ENCODE measurements at regions not wholly inside any gene's neighbourhood (a gene's known extent, or its start where the extent isn't known, plus 50 kb on each side); places are given as distances from the start of the nearest gene placed in this dataset.
"Not testable (repeated sequence)": the region's sequence is repeated elsewhere in the genome, so short reads cannot be mapped to it uniquely, and the experiment has no call there.

DNA sequence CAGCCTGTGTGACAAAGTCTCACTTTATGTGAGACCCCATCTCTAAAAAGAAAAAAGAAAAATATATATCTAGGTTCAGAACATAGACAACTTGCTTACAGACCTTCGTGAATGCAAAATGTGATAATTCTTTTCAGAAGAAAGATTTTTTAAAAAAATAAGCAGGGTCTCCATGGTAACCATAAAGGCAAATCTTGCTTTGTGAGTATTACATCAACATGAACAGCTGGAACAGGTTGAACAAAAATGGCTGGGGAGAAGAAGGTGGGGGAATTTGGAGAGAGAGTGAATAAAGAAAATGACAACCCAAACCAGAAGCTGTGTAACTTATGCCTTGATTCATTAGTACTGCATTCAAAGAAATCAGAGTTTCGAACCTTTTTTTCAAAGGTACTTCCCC lies 125.2 kb upstream of the RAP2B start:
- no peak for DNase-seq

GRCh38 chr3:153038367-153038766 lies 123.7 kb upstream of the RAP2B start:
- DNase-seq = no peak

DNA sequence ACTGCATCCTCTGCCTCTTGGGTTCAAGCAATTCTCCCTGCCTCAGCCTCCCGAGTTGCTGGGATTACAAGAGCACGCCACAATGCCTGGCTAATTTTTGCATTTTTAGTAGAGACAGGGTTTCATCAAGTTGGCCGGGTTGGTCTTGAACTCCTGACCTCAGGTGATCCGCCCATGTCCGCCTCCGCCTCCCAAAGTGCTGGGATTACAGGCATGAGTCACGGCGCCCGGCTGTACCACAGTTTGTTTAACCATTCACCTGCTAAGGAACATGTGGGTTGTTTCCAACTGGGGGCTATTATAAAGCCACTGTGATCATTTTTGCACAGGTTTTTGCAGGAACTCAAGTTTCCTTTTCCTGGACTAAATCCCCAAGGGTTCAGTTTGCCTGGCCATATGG lies 123.2 kb upstream of the RAP2B start:
- no peak for DNase-seq

- no peak for DNase-seq
These were observed 120.8 kb upstream of the RAP2B start for GRCh38 chr3:153041181-153041580.

DNA sequence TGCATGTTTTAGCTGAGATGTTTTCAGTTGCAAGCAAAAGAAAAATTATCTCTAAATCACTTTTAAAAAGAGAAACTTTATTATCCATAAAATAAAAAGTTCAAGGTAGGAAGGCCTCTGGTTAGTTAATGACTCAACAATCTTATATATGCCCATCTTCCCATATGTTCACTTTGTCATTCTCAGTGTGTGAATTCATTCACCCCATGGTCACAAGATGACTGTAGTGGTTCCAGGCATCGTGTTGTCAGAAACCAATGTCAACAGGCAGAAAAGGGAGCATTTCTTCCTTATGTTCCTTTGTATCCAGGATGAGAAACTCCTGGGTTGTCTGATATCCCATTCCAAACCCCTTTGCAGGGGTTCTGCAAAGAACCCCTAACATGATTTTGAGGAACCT lies 119.9 kb upstream of the RAP2B start:
- DNase-seq = no peak

DNA sequence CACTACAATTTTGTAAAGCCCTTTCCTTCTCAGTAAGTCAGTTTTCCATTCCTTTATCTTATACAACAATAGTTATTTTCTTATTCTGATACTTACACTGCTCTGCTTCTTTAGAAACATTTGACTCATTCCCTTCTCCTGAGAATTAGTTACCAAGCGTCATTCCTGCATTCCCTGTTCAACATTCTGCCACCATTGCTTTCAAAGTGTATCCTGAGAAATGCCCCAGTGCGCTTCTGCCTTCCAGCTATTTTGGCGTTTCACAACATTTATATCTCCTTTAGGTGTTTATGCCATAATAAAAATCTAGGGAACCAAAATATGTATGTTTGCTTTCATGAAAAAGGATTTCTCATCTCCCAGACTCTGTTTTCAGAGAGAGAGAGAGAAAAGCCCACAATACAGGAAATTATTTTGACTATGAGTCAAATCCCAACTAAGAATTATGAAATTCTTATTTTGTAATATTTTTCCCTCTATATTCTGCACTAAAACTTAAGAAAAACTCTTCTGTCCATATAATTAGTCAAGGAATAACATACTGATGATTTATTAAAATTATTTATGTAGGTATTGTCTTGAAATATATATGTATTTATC lies 118.2 kb upstream of the RAP2B start:
- no peak for DNase-seq

GRCh38 chr3:153045150-153045549 lies 116.9 kb upstream of the RAP2B start:
- DNase-seq = no peak

DNA sequence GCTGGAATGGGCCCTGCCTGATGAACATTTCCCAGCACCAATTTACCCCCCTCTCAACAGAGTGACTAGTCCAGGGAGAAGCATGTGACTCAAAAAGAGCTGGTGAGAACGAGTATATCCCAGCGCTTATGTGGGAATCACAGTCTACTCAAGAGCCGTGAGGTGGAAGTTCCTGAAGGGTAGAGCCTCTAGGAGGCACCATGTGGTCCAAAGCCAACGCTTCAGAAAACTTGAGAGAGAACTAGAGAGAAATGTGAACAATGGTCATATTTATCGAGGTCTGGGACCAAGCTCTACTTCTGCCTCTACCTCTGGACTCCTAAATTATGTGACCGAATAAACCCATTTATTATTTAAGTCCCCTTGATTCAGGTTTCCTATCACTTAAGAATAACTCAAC lies 111.0 kb upstream of the RAP2B start:
- no peak for DNase-seq

DNA sequence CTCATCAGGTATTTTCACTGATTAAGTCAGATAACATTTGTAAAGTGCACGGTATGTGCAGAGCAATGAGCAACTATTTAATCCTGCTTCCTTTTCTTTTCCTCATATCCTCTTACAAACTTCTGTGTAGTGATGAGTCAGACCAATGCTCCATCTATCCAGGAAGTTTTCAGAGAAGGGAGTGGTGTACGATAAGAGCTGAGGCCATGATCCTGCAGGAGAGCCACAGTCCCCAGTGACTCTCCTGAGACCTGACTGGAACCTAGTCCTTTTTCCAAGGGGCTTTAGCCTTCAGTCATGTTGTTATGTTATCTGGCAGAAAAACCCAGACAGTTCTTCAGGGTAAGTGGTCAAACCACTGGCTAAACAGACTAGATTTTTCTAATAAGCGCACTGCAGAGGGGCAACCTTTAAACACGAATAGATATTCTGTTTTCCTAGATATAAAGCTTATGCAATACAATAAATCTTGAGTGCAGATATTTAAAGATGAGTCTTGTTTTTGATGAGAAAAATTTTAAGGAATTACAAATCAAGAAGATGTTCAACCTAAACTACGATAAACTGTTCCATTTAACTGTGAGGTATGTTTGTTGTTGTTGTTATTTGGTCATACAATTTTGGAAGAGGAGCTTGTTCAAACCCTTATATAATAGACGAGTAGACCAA lies 110.5 kb upstream of the RAP2B start:
- no peak for DNase-seq

DNA sequence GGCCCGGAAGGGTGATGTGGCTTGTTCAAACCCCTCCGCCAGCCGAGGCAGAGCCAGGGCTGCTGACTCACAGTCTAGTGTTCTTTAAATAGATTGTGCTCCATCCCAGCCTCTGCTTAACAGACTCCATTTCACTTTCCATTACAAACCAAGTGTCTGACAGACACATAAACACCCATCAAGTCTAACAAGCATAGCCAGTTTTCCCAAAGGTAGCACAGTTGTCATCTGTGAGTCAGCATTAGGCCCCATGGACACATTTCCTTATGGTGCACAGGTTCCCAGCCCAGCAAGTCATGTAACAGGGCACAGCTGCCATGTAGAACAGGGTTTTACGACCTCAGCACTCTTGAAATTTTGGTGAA lies 109.9 kb upstream of the RAP2B start:
- no peak for DNase-seq

GRCh38 chr3:153055217-153055616 lies 106.8 kb upstream of the RAP2B start:
- no peak for DNase-seq

DNA sequence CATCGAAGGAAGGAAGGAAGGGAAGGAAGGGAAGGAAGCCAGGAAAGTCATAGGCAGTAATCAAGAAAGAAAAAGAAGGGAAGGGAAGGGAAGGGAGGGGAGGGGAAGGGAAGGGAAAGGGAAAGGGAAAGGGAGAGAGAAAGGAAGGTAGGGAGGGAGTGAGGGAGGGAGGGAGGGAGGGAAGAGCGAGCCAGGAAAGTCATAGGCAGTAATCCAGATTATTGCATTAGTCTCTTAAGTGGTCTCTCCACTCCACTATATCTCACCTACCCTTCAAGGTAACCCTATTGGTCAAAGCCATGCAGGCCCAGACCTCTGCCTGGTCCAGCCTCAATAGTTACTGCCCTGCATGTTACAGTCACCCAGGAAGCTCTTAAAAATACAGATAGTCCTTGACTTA lies 106.2 kb upstream of the RAP2B start:
- DNase-seq = no peak

- DNase-seq = not testable (repeated sequence)
These were observed 103.9 kb upstream of the RAP2B start for GRCh38 chr3:153058031-153058688.

- no peak for DNase-seq
These were observed 101.7 kb upstream of the RAP2B start for GRCh38 chr3:153060346-153060745.

DNA sequence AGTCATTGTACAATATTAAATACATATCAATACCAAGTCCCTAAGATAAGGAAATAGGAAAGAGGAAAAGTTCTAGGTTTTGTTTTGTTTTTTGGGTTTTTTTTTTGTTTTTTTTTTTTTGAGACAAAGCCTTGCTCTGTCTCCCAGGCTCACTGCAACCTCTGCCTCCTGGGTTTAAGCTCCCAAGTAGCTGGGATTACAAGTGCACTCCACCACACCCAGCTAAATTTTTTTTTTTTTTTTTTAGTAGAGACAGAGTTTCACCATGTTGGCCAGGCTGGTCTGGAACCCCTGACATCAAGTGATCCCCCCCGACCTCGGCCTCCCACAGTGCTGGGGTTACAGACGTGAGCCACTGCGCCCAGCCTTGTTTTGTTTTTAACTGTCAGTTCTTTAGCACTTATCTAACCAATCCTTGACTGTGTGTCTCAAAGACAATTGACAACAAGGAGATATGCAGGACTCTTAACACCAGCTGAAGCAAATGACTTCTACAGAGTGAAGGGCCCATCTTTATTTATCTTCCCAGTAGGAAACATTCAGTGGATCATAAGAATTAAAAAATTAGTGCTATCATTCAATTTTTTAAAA lies 100.0 kb upstream of the RAP2B start:
- no peak for DNase-seq

GRCh38 chr3:153063337-153063736 lies 98.7 kb upstream of the RAP2B start:
- no peak for DNase-seq

GRCh38 chr3:153066983-153067382 lies 95.0 kb upstream of the RAP2B start:
- no peak for DNase-seq

GRCh38 chr3:153069598-153070510 lies 92.2 kb upstream of the RAP2B start:
- no peak for DNase-seq

DNA sequence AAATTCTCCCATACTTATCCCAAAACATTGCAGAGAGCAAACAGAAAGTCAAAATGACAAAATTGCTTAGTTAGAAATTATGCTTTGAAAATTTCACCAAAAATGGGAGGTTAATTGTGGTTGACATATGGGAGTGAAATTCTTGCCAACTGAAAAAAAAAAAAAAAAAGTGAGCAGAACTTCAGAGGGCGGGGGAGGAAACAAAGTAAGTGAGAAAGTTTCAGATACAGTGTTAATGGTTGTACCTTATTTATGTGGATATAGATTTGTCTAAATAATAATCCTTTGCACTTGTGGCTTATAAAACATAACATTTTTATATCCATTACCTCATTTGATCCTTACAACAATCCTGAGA lies 91.5 kb upstream of the RAP2B start:
- DNase-seq = no peak

GRCh38 chr3:153072382-153072781 lies 89.6 kb upstream of the RAP2B start:
- DNase-seq = no peak

DNA sequence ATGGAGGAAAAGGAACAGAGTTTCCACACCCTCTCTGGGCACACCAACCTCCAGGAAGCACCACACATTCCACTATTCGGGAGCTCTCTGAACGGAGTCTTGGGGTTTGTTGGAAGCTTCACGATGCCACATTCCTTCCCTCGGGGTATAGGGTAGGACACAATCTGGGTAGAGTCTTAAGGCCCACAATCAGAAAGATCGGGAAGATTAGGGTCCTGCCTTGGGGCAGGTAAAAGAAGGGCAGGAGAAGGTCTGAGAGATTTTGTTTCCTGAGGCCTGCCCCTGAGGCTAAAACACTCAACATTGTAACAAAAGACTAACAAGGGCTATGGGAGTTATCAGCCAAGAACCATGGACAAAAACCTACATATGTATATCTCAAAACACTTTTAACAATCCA lies 89.2 kb upstream of the RAP2B start:
- no peak for DNase-seq

DNA sequence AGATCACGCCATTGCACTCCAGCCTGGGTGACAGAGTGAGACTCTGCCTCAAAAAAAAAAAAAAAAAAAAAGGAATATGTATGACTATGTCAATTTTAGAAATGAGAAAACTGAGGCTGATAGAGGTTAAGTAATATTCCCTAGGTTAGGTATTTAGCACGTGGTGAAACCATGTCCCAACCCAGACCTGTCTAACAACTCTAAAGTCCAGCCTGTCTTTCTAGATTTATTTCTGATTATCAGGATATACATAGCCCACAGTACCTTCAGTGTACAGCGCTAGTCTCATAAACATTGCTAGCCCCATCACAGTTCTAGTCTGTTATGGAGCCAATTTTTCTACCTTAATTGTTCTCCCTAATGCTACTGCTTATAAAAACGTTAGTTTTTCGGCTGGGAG lies 88.4 kb upstream of the RAP2B start:
- no peak for DNase-seq

GRCh38 chr3:153078826-153079225 lies 83.2 kb upstream of the RAP2B start:
- no peak for DNase-seq

Measured in NCI-H2171 treated with DMSO at 0.1 percent for 48 hours (cell line).